ENCODE measurements at regions not wholly inside any gene's neighbourhood (a gene's known extent, or its start where the extent isn't known, plus 50 kb on each side); places are given as distances from the start of the nearest gene placed in this dataset.

DNA sequence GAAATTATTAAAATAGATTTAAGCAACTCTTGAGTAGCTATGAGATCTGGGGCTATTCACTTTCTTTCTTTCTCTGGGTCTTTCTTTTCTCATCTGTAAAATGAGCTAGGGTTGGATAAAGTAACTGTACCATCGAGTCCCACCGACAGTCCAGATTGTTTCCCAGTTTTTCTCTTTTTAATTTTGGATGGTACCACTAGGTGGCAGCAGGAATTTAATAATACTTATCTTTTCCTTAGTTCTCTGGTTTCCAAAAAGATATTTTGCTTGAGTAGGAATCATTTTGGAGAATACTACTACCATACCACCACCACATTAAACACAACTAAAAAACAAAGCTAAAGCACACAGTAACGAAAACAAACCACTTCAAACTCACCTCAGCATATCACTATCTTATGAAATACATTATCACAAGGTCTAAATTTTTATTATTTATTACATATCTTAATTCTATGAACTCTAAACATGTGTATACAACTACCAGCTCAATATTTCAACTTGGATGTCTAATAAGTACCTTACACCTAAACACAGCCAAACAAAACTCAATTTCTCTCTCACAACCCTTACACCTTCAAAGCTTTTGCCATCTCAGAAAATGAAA, 584.0 kb downstream of the KCNA4 start:
- TF ChIP-seq, protein P1, sequence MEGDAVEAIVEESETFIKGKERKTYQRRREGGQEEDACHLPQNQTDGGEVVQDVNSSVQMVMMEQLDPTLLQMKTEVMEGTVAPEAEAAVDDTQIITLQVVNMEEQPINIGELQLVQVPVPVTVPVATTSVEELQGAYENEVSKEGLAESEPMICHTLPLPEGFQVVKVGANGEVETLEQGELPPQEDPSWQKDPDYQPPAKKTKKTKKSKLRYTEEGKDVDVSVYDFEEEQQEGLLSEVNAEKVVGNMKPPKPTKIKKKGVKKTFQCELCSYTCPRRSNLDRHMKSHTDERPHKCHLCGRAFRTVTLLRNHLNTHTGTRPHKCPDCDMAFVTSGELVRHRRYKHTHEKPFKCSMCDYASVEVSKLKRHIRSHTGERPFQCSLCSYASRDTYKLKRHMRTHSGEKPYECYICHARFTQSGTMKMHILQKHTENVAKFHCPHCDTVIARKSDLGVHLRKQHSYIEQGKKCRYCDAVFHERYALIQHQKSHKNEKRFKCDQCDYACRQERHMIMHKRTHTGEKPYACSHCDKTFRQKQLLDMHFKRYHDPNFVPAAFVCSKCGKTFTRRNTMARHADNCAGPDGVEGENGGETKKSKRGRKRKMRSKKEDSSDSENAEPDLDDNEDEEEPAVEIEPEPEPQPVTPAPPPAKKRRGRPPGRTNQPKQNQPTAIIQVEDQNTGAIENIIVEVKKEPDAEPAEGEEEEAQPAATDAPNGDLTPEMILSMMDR (tag by site-specific recombination; IDR thresholded peaks at IDR 0.05), result no peak
- TF ChIP-seq, protein P2, sequence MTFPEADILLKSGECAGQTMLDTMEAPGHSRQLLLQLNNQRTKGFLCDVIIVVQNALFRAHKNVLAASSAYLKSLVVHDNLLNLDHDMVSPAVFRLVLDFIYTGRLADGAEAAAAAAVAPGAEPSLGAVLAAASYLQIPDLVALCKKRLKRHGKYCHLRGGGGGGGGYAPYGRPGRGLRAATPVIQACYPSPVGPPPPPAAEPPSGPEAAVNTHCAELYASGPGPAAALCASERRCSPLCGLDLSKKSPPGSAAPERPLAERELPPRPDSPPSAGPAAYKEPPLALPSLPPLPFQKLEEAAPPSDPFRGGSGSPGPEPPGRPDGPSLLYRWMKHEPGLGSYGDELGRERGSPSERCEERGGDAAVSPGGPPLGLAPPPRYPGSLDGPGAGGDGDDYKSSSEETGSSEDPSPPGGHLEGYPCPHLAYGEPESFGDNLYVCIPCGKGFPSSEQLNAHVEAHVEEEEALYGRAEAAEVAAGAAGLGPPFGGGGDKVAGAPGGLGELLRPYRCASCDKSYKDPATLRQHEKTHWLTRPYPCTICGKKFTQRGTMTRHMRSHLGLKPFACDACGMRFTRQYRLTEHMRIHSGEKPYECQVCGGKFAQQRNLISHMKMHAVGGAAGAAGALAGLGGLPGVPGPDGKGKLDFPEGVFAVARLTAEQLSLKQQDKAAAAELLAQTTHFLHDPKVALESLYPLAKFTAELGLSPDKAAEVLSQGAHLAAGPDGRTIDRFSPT (tag by site-specific recombination; IDR thresholded peaks at IDR 0.05), result no peak
- TF ChIP-seq, protein P3, sequence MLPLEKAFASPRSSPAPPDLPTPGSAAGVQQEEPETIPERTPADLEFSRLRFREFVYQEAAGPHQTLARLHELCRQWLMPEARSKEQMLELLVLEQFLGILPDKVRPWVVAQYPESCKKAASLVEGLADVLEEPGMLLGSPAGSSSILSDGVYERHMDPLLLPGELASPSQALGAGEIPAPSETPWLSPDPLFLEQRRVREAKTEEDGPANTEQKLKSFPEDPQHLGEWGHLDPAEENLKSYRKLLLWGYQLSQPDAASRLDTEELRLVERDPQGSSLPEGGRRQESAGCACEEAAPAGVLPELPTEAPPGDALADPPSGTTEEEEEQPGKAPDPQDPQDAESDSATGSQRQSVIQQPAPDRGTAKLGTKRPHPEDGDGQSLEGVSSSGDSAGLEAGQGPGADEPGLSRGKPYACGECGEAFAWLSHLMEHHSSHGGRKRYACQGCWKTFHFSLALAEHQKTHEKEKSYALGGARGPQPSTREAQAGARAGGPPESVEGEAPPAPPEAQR (tag by site-specific recombination; IDR thresholded peaks at IDR 0.05), result no peak
- no peak for TF ChIP-seq ZNF274 (IDR thresholded peaks at IDR 0.05; ENCODE audit: low read length)
- no peak for TF ChIP-seq ZNF274 (tag by site-specific recombination; IDR thresholded peaks at IDR 0.05; ENCODE audit: borderline replicate concordance)
- TF ChIP-seq TRIM28 (IDR thresholded peaks at IDR 0.05; ENCODE audit: borderline replicate concordance, low read length), result no peak
- TF ChIP-seq, protein P4, sequence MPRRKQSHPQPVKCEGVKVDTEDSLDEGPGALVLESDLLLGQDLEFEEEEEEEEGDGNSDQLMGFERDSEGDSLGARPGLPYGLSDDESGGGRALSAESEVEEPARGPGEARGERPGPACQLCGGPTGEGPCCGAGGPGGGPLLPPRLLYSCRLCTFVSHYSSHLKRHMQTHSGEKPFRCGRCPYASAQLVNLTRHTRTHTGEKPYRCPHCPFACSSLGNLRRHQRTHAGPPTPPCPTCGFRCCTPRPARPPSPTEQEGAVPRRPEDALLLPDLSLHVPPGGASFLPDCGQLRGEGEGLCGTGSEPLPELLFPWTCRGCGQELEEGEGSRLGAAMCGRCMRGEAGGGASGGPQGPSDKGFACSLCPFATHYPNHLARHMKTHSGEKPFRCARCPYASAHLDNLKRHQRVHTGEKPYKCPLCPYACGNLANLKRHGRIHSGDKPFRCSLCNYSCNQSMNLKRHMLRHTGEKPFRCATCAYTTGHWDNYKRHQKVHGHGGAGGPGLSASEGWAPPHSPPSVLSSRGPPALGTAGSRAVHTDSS (tag by site-specific recombination; IDR thresholded peaks at IDR 0.05), result no peak
- TF ChIP-seq ZNF776 (tag by site-specific recombination; IDR thresholded peaks at IDR 0.05; ENCODE audit: borderline replicate concordance), result no peak
- no peak for TF ChIP-seq KLF1 (tag by site-specific recombination; IDR thresholded peaks at IDR 0.05)
- no peak for TF ChIP-seq ZNF596 (tag by site-specific recombination; IDR thresholded peaks at IDR 0.05)
